ENCODE measurements at regions not wholly inside any gene's neighbourhood (a gene's known extent, or its start where the extent isn't known, plus 50 kb on each side); places are given as distances from the start of the nearest gene placed in this dataset.

GRCh38 chr3:188000361-188000861 is 153.5 kb upstream of the LPP start:
- no peak for TF ChIP-seq CTCF (IDR thresholded peaks at IDR 0.05)
- TF ChIP-seq POLR2A (IDR thresholded peaks at IDR 0.05): no peak

Data from Peyer's patch (tissue), 4 donors.